PC-3 (cell line): ENCODE measurements at regions not wholly inside any gene's neighbourhood (a gene's known extent, or its start where the extent isn't known, plus 50 kb on each side); places are given as distances from the start of the nearest gene placed in this dataset.

ENCODE experiments used
- ATAC-seq: fragments of 200-7000 bp; cut with Tn5 transposase; 2 replicates; pipeline ENCODE4 v1.9.1; 2020; ENCODE audit warnings: mild to moderate bottlenecking, moderate library complexity
- BruUV-seq: library from RNA; stranded (reverse); fragments of 400-500 nt; replicated peaks from 2 replicates; lab custom pipeline; 2021; lab: Mats Ljungman, UMichigan
- CTCF ChIA-PET: fragments of 300-600 bp; sonication (Branson Sonifier 250); formaldehyde crosslinking; loops from one replicate; lab custom pipeline; 2022; ENCODE audit warnings: antibody characterized with exemption; lab: Charles Lee
- POLR2A ChIA-PET: fragments of 300-600 bp; sonication (Branson Sonifier 250); formaldehyde crosslinking; loops from one replicate; lab custom pipeline; 2022; ENCODE audit warnings: antibody characterized with exemption; ENCODE audit not compliant: unreplicated experiment; lab: Charles Lee
- DNase-seq: peaks from one replicate; pipeline ENCODE4 v3.0.0-alpha.2; 2015
- H2AFZ ChIP-seq: fragments of 300-600 bp; sonication (generic); 2 replicates; pipeline ENCODE4 v1.6.0; 2016; ENCODE audit warnings: antibody characterized with exemption, low read length
- H3F3A ChIP-seq: fragments of 300-600 bp; sonication (generic); one replicate; pipeline ENCODE4 v1.6.0; 2017; ENCODE audit warnings: antibody characterized with exemption, low read length, control low read depth, mild to moderate bottlenecking; ENCODE audit not compliant: unreplicated experiment
- H3K27ac ChIP-seq: fragments of 300-600 bp; sonication (generic); 2 replicates; pipeline ENCODE4 v1.5.1; 2016; ENCODE audit warnings: mild to moderate bottlenecking, low read length
- H3K27me3 ChIP-seq: fragments of 300-600 bp; sonication (generic); 2 replicates; pipeline ENCODE4 v1.6.1; 2016; ENCODE audit warnings: low read length, mixed read lengths
- H3K36me3 ChIP-seq: fragments of 300-600 bp; sonication (generic); 2 replicates; pipeline ENCODE4 v1.6.1; 2016; ENCODE audit warnings: low read depth, mixed run types, low read length, mixed read lengths
- H3K4me1 ChIP-seq: fragments of 300-600 bp; sonication (generic); 2 replicates; pipeline ENCODE4 v1.5.1; 2016; ENCODE audit warnings: low read length; ENCODE audit not compliant: insufficient read depth
- H3K4me2 ChIP-seq: fragments of 300-600 bp; sonication (generic); 2 replicates; pipeline ENCODE4 v1.6.0; 2016; ENCODE audit warnings: low read length
- H3K4me3 ChIP-seq: fragments of 300-600 bp; sonication (generic); 2 replicates; pipeline ENCODE4 v1.5.1; 2016; ENCODE audit warnings: mild to moderate bottlenecking, low read length, mixed read lengths
- H3K79me2 ChIP-seq: fragments of 300-600 bp; sonication (generic); 2 replicates; pipeline ENCODE4 v1.6.1; 2017; ENCODE audit warnings: low read length, mixed read lengths
- H3K9ac ChIP-seq: fragments of 300-600 bp; sonication (generic); 2 replicates; pipeline ENCODE4 v1.6.0; 2016; ENCODE audit warnings: mild to moderate bottlenecking, low read length
- H3K9me2 ChIP-seq: fragments of 300-600 bp; sonication (generic); replicated peaks from 2 replicates; pipeline ENCODE4 v1.6.1; 2016; ENCODE audit warnings: mixed run types, low read length, mixed read lengths
- H3K9me3 ChIP-seq: fragments of 300-600 bp; sonication (generic); 2 replicates; pipeline ENCODE4 v1.6.1; 2016; ENCODE audit warnings: low read length, mixed read lengths
- H4K20me1 ChIP-seq: fragments of 300-600 bp; sonication (generic); 2 replicates; pipeline ENCODE4 v1.6.1; 2016; ENCODE audit warnings: low read length, mixed read lengths
- CTCF ChIP-seq: fragments of 300-600 bp; sonication (generic); conservative IDR thresholded peaks from 2 replicates; pipeline ENCODE4 v1.5.1; 2017; ENCODE audit warnings: antibody characterized with exemption, low read depth, mild to moderate bottlenecking, low read length
- EZH2 ChIP-seq: fragments of 300-600 bp; sonication (generic); IDR thresholded peaks from one replicate; pipeline ENCODE4 v1.6.1; 2017; ENCODE audit warnings: antibody characterized with exemption, mild to moderate bottlenecking, low read length; ENCODE audit not compliant: unreplicated experiment
- EZH2phosphoT487 ChIP-seq: fragments of 300-600 bp; sonication (generic); IDR thresholded peaks from 2 replicates; pipeline ENCODE4 v1.6.1; 2018; ENCODE audit warnings: mild to moderate bottlenecking, antibody characterized with exemption, low read length, borderline replicate concordance
- intact Hi-C: fragments of 100-400 bp; cut with micrococcal nuclease; formaldehyde crosslinking; loops from 2 replicates; pipeline ENCODE4 v1.9.0; 2023

DNA sequence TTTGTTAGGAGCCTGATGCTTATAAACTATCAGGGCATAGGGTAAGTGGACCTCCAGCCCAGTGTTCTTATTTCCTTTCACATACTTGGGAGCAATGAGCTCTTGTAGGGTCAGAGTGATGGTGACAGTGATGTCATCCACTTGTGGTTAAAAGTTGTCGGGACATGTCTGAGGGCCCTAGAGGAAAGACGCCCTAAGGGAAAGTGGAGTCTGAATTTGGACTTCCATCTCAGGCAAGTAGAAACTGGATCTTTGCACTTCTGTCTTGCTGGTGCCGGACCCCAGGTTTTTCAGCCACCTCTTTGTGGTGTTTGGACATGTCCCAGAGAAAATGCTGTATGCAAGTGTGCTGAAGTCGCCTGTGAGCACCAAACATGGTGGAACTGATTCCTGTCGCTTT is 900.5 kb downstream of the C6orf118 start:
- POLR2A ChIA-PET = no interaction called here
- H3K9ac ChIP-seq = no peak overlapping the region
- no peak for ATAC-seq
- no peaks in the 10 kb centered on the region for H3F3A ChIP-seq
- H2AFZ ChIP-seq = no peak overlapping the region
- intact Hi-C loops = no loop called here
- H3K9me2 ChIP-seq = no peaks in the 10 kb centered on the region
- no peak for DNase-seq
- BruUV-seq = no TSS peak
- no peaks in the 10 kb centered on the region for H3K79me2 ChIP-seq
- no peak overlapping the region for H3K4me3 ChIP-seq
- no peak overlapping the region for H3K27ac ChIP-seq
- CTCF ChIA-PET = no interaction called here
- no peaks in the 10 kb centered on the region for H3K36me3 ChIP-seq
- TF ChIP-seq EZH2phosphoT487 (no peak), CTCF (no peak), EZH2 (no peak)
- no peaks in the 10 kb centered on the region for H4K20me1 ChIP-seq
- H3K9me3 ChIP-seq = no peaks in the 10 kb centered on the region
- H3K27me3 ChIP-seq = no peaks in the 10 kb centered on the region
- H3K4me2 ChIP-seq = no peak overlapping the region
- H3K4me1 ChIP-seq = no peaks in the 10 kb centered on the region

DNA sequence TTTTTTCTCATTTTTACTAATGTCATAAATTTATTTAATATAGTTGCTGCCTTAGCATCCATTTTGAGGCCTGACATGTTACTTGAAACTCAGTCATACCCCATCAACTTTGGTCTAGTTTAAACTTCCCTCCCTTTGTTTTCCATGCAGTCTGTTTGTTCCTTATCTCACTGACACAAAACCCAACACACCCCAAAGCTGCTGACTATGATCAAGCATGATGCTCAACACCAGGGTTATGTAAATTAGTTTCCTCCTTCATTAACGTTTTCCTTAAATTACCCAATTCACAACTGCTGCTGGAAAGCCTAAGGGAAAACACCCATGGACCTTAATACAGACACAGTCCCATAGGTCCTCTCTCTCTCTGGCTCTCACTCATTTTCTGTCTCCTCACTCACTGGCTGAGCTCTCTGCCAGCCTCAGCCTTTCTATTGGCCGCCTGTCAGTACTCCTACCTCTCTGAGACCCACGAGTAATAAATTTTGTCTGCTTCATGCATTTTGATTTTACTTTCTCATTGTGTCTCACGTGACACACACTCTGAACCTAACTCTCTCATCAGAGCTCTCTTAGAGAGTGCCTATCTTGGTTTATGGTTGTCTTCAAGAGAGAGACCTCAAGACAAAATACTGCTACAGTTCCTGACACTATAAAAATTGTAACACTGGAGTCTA is 904.5 kb downstream of the C6orf118 start:
- POLR2A ChIA-PET = no interaction called here
- BruUV-seq = no TSS peak
- intact Hi-C loops = no loop called here

More for the DNA sequence above, 904.5 kb downstream of the C6orf118 start:
- no peaks in the 10 kb centered on the region for H3K9me2 ChIP-seq
- H3K9ac ChIP-seq = no peak overlapping the region
- no peaks in the 10 kb centered on the region for H3K27me3 ChIP-seq
- H3K9me3 ChIP-seq = no peaks in the 10 kb centered on the region
- H3K4me1 ChIP-seq = no peaks in the 10 kb centered on the region
- CTCF ChIA-PET = no interaction called here
- H4K20me1 ChIP-seq = no peaks in the 10 kb centered on the region
- no peak overlapping the region for H3K27ac ChIP-seq
- H3K4me2 ChIP-seq = no peak overlapping the region
- no peaks in the 10 kb centered on the region for H3K79me2 ChIP-seq
- no peak overlapping the region for H2AFZ ChIP-seq
- DNase-seq (no peak), ATAC-seq (no peak)
- no peak overlapping the region for H3K4me3 ChIP-seq
- TF ChIP-seq EZH2phosphoT487 (no peak), CTCF (no peak), EZH2 (no peak)
- H3F3A ChIP-seq = no peaks in the 10 kb centered on the region
- H3K36me3 ChIP-seq = no peaks in the 10 kb centered on the region
